ENCODE measurements at regions not wholly inside any gene's neighbourhood (a gene's known extent, or its start where the extent isn't known, plus 50 kb on each side); places are given as distances from the start of the nearest gene placed in this dataset.

DNA sequence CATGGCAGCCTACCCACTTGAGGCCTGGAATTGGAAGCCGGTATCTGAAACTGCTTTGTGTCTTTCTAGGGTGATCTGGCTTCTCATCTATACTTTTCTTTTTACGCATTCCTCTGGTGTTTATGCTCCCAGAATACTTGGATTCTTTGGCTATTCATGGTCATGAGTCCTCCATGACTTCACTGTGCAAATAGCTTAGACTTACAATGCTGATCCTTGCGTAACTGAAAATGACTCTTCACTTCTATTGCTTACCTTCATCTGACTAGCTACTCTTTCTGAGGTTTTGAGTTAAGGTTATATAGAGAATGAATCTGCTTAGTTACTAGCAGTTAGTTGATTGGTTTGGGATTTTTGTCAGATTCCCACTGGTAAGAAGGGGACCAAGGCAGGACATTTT, 121.7 kb upstream of the NOVA1 start:
- TF ChIP-seq CREB1 (IDR thresholded peaks at IDR 0.05; ENCODE audit: low read depth): no peak
- no peak for TF ChIP-seq EGR1 (IDR thresholded peaks at IDR 0.05)
- TF ChIP-seq, protein P1, sequence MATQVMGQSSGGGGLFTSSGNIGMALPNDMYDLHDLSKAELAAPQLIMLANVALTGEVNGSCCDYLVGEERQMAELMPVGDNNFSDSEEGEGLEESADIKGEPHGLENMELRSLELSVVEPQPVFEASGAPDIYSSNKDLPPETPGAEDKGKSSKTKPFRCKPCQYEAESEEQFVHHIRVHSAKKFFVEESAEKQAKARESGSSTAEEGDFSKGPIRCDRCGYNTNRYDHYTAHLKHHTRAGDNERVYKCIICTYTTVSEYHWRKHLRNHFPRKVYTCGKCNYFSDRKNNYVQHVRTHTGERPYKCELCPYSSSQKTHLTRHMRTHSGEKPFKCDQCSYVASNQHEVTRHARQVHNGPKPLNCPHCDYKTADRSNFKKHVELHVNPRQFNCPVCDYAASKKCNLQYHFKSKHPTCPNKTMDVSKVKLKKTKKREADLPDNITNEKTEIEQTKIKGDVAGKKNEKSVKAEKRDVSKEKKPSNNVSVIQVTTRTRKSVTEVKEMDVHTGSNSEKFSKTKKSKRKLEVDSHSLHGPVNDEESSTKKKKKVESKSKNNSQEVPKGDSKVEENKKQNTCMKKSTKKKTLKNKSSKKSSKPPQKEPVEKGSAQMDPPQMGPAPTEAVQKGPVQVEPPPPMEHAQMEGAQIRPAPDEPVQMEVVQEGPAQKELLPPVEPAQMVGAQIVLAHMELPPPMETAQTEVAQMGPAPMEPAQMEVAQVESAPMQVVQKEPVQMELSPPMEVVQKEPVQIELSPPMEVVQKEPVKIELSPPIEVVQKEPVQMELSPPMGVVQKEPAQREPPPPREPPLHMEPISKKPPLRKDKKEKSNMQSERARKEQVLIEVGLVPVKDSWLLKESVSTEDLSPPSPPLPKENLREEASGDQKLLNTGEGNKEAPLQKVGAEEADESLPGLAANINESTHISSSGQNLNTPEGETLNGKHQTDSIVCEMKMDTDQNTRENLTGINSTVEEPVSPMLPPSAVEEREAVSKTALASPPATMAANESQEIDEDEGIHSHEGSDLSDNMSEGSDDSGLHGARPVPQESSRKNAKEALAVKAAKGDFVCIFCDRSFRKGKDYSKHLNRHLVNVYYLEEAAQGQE (IDR thresholded peaks at IDR 0.05; ENCODE audit: low read depth): no peak
- no peak for TF ChIP-seq RAD21 (IDR thresholded peaks at IDR 0.05; ENCODE audit: low read depth)
- no peak for TF ChIP-seq EP300 (IDR thresholded peaks at IDR 0.05; ENCODE audit: borderline replicate concordance)
- TF ChIP-seq FOXM1 (IDR thresholded peaks at IDR 0.05; ENCODE audit: borderline replicate concordance, low read depth): no peak
- TF ChIP-seq TCF12 (IDR thresholded peaks at IDR 0.05; ENCODE audit: low read depth): no peak
- TF ChIP-seq TEAD4 (IDR thresholded peaks at IDR 0.05): no peak
- no peak for TF ChIP-seq ZBTB7A (IDR thresholded peaks at IDR 0.05; ENCODE audit: low read depth)
- no peak for TF ChIP-seq NFIC (IDR thresholded peaks at IDR 0.05)
- TF ChIP-seq TAF1 (IDR thresholded peaks at IDR 0.05; ENCODE audit: low read depth): no peak
- TF ChIP-seq, protein P2, sequence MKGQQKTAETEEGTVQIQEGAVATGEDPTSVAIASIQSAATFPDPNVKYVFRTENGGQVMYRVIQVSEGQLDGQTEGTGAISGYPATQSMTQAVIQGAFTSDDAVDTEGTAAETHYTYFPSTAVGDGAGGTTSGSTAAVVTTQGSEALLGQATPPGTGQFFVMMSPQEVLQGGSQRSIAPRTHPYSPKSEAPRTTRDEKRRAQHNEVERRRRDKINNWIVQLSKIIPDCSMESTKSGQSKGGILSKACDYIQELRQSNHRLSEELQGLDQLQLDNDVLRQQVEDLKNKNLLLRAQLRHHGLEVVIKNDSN (IDR thresholded peaks at IDR 0.05): no peak

DNA sequence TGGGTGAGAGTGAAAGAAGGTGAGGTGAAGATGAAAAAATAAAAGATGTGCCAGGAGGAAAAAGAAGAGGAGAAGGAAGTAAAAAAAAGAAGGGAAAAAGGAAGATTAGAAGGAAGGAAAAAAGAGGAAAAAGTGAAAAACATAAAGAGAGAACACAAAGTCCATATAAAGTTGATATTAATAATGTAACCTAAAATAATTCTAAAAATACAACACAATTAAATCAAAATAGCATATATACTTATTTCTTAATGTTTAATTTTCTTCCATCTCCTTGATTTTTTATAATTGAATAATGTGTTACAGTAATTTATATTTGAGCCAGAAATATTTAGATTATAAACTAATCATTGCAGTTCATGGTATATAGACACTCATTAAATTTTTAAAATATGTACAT, 124.4 kb upstream of the NOVA1 start:
- TF ChIP-seq, protein P1 (IDR thresholded peaks at IDR 0.05; ENCODE audit: low read depth): no peak
- TF ChIP-seq RAD21 (IDR thresholded peaks at IDR 0.05; ENCODE audit: low read depth) (no peak), FOXM1 (IDR thresholded peaks at IDR 0.05; ENCODE audit: borderline replicate concordance, low read depth) (no peak), NFIC (IDR thresholded peaks at IDR 0.05) (no peak), ZBTB7A (IDR thresholded peaks at IDR 0.05; ENCODE audit: low read depth) (no peak)
- TF ChIP-seq, protein P2 (IDR thresholded peaks at IDR 0.05): no peak

DNA sequence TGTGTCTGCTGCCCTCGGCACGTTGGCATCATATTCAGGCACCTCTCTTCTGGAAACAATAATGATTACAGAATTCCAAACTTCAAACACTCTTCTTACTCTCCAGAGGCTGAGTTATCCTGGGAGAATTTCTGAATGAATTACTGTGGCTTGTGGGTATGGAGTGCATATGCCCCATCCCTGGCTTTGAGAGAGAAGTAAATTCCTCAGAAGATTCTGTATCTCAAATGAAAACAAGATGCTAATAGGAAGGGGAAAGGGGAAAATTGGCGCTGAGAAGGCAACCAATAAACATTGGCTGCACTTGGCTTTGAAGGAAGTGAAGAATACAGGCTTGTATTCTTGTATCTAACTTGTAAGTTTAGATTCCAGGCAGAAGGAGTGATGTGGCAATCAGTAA, 132.0 kb upstream of the NOVA1 start:
- no peak for TF ChIP-seq EGR1 (IDR thresholded peaks at IDR 0.05)
- TF ChIP-seq, protein P2 (IDR thresholded peaks at IDR 0.05): no peak
- no peak for TF ChIP-seq YY1 (IDR thresholded peaks at IDR 0.05; ENCODE audit: low read depth)
- no peak for TF ChIP-seq CEBPB (IDR thresholded peaks at IDR 0.05)
- TF ChIP-seq CREB1 (IDR thresholded peaks at IDR 0.05; ENCODE audit: low read depth): no peak
- TF ChIP-seq NFIC (IDR thresholded peaks at IDR 0.05): no peak
- no peak for TF ChIP-seq TAF1 (IDR thresholded peaks at IDR 0.05; ENCODE audit: low read depth)
- no peak for TF ChIP-seq TEAD4 (IDR thresholded peaks at IDR 0.05)
- TF ChIP-seq, protein P3, sequence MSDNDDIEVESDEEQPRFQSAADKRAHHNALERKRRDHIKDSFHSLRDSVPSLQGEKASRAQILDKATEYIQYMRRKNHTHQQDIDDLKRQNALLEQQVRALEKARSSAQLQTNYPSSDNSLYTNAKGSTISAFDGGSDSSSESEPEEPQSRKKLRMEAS (IDR thresholded peaks at IDR 0.05): no peak
- TF ChIP-seq RAD21 (IDR thresholded peaks at IDR 0.05; ENCODE audit: low read depth): no peak

DNA sequence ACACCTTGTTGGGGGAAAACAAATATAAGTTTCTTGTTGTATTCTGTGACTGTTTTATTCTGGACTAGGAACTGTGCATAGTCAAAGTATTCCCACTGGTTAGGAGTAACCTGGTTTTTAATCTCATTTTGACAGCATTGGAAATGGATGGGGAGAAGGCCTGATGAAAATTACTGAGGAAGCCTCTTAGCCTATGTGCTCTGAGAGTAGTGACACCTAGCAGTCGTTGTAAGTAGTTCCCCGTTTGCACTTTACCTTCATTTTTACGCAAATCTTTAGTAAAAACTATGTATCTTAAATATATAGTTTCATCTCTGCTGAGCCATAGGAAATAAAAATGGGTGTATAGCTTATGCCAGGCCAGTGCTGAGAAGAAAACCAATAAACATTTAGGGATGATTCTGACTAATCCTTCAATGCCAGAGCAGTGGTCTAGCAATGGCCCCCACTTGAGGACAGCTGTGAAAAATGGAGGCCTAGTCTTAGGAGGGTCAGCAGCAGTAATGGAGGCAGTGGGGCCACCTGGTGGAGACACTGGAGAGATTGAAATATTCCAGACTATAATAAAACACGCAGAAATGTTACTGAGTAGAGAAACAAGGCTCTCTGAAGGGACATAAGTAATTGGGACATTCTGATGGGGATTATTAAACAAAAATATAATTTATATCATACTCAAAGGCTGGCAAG, 133.2 kb upstream of the NOVA1 start:
- TF ChIP-seq RAD21 (IDR thresholded peaks at IDR 0.05; ENCODE audit: low read depth): peak; percentile 62
- no peak for TF ChIP-seq TCF12 (IDR thresholded peaks at IDR 0.05; ENCODE audit: low read depth)

DNA sequence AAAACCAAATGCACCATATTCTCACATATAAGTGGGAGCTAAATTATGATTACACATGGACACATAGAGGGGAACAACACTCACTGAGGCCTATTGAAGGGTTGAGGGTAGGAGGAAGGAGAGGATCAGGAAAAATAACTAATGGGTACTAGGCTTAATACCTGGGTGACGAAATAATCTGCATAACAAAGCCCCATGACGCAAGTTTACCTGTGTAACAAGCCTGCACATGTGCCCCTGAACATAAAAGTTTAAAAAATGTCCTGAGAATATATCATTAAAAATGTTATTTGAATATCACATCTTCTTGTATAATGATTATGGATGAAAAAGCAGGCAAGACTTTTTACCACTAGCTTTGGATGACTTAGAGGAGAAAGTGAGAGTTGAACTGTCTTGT, 138.0 kb upstream of the NOVA1 start:
- TF ChIP-seq YY1 (IDR thresholded peaks at IDR 0.05; ENCODE audit: low read depth): no peak
- TF ChIP-seq, protein P2 (IDR thresholded peaks at IDR 0.05): no peak
- TF ChIP-seq ZBTB7A (IDR thresholded peaks at IDR 0.05; ENCODE audit: low read depth): no peak
- no peak for TF ChIP-seq EGR1 (IDR thresholded peaks at IDR 0.05)
- no peak for TF ChIP-seq TEAD4 (IDR thresholded peaks at IDR 0.05)
- TF ChIP-seq, protein P3 (IDR thresholded peaks at IDR 0.05): no peak
- TF ChIP-seq, protein P1 (IDR thresholded peaks at IDR 0.05; ENCODE audit: low read depth): no peak
- TF ChIP-seq TCF12 (IDR thresholded peaks at IDR 0.05; ENCODE audit: low read depth): no peak
- no peak for TF ChIP-seq CEBPB (IDR thresholded peaks at IDR 0.05)
- no peak for TF ChIP-seq TAF1 (IDR thresholded peaks at IDR 0.05; ENCODE audit: low read depth)
- TF ChIP-seq FOXM1 (IDR thresholded peaks at IDR 0.05; ENCODE audit: borderline replicate concordance, low read depth): no peak
- no peak for TF ChIP-seq CREB1 (IDR thresholded peaks at IDR 0.05; ENCODE audit: low read depth)
- TF ChIP-seq RAD21 (IDR thresholded peaks at IDR 0.05; ENCODE audit: low read depth): no peak
